CD1c-positive myeloid dendritic cell (primary cell): ENCODE measurements at regions not wholly inside any gene's neighbourhood (a gene's known extent, or its start where the extent isn't known, plus 50 kb on each side); places are given as distances from the start of the nearest gene placed in this dataset.

ENCODE experiments used
- DNase-seq: peaks from one replicate; pipeline ENCODE4 v3.0.0-alpha.2; 2016; ENCODE audit errors: extremely low spot score

DNA sequence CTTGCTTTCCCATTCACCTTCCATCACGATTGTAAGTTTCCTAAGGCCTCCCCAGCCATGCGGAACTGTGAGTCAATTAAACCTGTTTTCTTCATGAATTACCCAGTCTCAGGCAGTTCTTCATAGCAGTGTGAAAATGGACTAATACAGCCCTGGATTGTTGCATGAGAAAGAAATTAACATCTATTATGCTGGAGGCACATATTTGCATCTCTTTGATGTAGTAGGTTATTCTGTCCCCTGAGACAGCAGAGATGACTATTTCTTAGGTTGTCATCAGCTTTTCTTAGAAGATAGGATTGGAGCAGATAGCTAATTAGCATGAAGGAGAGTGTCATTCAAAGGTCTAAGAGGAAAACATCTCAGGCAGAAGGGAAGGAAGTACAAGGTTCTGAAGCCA is 166.2 kb downstream of the OMA1 start:
- no peak for DNase-seq

DNA sequence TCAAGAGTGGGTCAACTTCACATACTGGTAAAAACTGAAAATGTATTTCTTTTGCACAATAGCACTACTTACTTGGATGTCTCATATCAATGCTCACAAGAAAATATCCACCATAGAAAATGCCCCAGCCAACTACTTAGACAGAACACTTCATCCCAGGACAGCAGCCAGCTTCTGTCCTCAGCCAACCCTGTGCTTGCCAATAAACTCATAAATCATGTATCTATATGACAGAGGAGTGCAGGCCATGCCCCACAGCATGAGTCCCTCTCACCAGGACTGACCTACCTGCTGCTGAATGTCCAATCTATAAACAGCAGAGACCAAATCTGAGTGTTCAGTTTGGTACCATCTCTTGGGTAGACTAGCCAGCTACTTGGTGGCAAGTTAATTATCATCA is 179.3 kb downstream of the OMA1 start:
- DNase-seq: no peak

DNA sequence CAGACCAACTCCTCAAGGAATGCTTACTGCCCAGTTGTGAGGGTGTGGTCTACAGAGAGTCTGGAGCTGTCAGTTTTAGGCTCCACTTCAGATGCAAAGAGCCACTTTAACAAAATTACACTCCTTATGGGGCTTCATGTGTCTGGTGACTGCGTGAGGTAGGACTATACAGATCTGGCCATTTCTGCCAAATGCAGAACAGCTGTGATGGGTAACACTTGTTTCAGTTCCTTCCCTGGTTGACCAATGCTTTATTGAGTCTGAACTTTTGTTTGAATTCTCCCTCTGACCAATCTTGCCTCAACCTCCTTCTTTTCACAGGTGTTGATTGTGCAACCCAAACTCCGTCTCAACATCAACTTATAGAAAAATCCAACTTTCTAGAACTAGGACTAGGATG is 181.2 kb downstream of the OMA1 start:
- no peak for DNase-seq

DNA sequence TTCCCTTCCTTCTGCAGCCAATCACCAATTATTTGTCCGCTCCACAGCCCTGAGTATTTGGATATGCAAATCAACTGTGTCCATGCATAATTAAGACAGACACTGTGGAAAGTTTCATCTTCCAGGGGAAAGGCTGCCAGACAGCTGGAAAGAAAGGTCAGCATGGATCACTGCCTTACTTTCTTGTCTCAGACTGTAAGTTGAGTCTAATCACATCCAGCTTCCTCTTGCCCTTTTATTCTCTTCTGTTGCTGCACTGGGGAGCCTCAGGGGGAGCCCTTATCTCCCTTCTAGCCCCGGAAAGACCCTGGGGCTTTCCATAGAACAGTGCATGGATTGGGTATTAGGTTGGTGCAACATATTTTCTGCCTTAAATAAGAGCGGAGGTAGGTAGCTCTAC is 182.9 kb downstream of the OMA1 start:
- no peak for DNase-seq

DNA sequence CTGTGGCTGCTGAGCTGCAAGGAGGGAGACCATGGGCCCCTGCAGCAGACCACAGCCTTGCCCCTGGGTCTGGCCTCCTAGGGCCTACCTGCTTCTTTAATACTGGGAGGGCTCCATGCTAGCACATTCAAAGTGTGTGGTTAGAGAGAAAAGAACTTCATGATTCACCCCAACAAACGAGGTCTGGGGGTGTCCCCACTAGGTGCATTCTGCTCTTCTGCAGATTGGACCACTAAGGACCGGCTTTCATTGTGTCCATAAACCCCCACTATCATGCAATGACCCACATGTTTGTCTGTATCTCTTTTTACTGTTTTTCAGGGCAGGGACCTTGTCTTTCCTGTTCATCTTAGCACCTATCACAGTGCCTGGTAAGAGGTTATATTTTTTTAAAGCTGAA is 185.4 kb downstream of the OMA1 start:
- no peak for DNase-seq

DNA sequence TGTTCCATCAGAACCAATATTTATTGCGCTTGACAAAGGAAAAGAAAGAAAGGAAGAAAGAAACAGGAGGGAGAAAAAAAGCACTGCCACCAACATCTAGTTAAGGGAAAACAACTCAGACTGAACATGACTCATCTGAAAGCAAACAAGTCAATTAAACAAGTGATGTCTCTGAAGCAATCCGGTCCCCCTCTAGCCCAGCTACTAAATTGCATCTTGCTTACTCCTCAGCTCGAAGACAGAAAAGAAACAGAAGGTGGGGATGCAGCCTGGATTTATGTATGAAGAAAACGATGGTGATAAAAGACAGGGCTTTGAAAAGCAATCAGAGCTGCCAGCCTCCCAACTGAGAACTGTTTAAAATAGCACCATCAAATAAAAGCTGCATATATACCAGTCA is 188.2 kb downstream of the OMA1 start:
- DNase-seq: no peak

DNA sequence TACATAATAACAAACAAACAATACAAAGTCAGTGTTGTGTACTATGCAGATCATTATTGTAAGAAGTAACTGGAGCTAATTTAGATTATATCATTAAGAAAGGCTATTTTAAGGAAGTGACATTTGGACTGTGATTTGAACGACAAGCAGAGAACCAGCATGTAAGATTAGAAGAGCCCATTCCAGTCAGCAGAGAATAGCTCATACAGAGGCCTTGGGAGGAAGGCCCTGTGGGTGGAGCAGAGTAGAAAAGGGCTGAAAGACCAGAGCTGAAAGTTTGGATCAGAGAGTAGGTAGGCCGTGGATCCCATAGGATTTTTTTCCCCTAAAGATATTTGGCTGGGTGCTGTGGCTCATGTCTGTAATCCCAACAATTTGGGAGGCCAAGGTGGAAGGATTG is 190.1 kb downstream of the OMA1 start:
- no peak for DNase-seq

DNA sequence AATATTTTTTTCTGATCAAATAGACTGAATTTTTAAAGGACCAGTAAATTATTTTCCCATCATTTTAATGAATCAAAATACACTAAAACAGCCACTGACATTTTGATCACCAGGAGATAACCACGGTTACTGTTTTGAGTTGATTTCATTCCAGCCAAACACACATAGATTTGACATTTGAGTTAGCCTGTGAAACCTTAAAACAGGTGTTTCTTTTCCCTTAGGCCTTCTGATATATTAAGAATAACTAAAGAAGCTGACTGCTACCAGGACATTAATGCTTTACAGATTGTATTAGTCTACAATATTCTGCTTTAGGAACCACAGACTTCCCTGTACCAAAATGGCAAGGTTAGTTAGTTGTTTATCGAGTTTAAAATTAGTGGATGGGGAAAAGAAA is 193.4 kb downstream of the OMA1 start:
- DNase-seq: no peak

DNA sequence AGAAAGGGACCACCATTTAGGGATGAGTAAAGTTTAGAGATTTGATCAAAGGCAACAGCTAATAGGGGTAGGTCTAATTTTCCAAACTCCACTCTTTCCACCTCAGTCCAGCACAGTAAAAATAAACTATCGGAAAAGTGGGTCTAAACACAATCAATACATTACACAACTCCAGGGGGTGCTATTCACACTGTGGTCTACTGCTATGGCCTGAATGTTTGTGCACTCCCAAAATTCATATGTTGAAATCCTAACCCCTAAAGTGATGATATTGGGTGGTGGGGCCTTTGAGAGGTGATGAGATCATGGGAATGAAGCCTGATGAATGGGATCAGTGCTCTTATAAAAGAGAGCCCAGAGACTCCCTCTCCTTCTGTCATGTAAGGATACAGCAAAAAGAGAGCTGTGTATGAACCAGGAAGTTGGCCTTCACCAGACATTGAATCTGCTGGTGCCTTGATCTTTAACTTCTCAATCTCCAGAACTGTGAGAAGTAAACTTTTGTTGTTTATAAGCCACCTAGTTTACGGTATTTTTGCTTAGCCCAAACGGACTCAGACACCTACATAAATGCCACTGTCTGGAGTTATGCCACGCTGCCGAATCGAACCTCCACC is 193.9 kb downstream of the OMA1 start:
- DNase-seq: no peak

DNA sequence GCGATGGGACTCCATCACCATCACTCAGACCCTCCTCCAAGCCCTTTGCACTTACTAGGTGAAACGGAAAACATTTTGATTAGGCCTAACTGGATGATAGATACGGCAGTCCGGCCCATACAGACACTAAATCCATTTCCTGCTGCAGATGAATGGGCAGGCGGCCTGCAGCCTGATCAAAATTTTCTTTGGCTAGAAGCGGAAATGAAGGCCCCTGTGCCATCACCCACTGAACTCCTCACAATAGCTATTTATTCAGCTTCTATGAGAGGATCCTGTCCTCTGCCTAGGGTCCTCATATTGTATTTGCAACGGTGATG is 200.5 kb downstream of the OMA1 start:
- DNase-seq: no peak

DNA sequence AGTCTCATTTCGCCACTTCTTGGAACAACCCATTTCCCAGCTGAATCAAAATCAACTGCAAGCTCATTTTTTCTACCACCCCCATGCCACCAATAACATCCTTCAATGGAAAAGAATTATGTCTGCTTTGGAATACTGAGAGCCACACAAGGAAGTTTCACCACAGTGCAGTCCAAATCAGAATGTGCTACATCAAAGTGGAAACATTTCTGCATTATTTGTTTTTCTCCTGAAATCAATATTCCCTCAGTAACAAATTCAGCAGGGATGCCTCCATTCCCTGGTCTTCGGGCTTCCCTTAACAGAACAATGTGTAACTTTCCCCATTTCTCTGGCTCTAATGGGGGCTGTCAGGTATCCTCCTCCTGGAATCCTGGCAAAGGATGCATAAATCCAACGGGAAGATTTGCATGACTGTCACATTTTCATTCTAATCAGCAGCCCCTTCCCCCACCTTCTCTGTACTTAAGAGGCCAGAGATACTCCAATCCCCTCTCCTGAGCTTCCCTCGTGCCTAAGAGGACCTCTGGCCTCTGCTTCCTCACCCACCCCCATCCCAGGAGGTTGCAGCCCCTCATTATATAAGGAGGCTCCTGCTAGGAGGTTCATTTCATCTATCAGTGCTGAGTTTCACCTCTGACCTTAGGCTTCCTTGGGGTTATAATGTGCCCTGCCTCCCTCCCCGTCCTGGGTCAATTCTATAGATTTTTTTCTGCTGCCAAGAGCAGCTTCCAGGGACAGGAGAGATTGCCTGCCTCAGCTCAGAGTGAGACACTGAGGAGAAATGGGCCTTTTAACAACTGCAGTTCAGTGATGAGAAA is 201.1 kb downstream of the OMA1 start:
- no peak for DNase-seq

DNA sequence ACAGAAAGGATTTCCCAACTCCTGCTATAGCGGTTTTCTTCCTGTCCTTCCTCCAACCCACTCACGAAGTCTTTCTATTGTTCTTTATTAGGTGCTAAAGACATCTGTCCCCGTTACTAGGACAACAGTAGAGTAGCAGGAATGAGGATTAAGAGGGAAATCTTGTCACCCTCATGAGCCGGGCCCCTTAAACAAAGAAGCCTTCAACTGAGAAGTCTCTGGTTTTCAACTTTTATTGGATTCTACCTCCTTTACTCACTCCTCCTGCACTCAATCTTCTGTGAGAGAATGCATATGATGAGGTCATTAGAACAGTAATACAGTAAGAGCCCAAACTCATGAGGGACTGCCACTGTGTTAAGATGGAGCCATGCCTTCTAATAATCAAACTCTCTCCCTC is 206.3 kb downstream of the OMA1 start:
- DNase-seq: no peak

DNA sequence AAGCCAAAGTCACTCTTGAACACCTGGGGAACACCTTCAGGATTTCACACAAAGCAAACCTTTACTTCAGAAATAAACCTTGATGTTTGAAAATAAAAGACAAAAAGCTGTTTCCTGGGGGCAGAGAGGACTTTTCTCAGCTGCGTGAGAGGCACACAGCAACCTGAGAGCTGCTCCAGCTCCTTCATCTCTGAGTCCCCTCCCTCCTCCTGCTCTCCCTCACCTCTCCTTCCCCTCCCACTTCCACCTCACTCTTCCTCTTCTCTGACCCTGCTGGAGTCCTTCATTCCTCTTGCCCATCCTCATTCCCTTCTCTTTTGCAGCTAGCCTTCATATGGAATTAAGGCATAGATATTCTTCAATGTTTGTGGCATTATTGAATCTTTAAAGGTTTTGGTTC is 208.4 kb downstream of the OMA1 start:
- no peak for DNase-seq

DNA sequence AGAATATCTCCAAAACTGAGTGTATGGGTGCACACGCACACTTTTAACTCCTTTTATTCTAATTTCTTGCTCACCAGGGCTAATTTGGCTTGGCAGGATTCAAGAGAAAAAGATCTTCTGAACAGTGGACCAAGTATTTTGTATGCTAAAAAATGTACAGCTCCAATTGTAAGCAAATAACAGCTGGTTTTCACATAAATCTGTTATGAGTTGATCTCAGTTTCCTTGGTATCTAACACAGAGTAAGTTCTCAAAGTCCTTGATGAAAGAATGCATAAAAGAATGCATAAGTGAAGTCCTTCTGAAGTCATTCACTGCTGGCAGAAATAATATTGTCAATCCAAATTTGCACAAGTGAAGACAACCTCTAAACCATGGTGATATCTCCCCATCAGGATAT is 213.0 kb downstream of the OMA1 start:
- DNase-seq: no peak

DNA sequence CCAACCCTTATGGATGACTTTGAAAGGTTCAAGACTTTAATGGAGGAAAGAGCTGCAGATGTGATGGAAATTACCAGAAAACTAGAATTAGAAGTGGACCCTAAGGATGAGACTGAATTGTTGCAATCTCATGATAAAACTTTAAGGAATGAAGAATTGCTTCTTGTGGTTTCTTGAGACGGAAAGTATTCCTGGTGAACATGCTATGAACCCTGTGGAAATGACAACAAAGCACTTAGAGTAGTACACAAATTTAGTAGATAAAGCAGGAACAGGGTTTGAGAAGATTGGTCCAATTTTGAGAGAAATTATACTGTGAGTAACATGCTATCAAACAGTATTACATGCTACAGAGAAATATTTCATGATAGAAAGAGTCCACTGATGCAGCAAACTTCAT is 215.4 kb downstream of the OMA1 start:
- DNase-seq: no peak

DNA sequence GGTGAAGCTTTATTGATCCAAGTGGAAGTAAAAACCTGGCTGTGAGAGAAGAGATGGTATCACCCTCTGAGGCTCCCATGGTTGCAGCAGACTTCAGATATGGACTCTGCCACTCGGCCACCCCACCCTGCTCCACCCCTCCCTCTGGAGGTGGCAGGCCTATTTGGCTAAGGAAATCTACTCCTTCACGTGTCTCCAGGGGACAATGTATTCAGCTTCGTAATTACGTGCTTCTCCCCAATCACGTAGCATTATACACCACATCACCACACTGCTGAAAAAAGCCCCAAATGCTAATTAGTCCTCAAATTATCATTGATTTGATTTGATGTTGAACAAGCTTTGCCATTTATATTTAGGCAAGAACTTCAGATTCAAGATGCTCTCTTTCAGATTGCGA is 220.7 kb downstream of the OMA1 start:
- no peak for DNase-seq

DNA sequence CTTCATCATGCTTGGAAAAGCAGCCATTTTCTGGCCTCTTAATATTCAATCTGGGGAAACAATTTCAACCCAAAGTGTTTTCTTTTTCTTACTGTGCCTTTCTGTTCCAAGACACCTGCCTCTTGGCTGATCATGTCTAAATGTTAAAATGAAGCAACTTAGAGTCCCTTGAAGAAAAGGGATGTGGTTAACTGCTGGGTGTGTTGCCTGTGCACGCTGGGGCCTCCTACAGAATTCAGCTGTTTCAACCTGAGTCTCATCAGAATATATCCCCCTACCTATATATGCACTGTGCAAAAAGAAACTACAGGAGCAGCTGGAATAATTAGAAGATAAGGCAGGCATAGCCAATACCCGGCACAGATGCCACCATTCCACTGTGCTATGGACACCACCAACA is 222.0 kb downstream of the OMA1 start:
- no peak for DNase-seq

DNA sequence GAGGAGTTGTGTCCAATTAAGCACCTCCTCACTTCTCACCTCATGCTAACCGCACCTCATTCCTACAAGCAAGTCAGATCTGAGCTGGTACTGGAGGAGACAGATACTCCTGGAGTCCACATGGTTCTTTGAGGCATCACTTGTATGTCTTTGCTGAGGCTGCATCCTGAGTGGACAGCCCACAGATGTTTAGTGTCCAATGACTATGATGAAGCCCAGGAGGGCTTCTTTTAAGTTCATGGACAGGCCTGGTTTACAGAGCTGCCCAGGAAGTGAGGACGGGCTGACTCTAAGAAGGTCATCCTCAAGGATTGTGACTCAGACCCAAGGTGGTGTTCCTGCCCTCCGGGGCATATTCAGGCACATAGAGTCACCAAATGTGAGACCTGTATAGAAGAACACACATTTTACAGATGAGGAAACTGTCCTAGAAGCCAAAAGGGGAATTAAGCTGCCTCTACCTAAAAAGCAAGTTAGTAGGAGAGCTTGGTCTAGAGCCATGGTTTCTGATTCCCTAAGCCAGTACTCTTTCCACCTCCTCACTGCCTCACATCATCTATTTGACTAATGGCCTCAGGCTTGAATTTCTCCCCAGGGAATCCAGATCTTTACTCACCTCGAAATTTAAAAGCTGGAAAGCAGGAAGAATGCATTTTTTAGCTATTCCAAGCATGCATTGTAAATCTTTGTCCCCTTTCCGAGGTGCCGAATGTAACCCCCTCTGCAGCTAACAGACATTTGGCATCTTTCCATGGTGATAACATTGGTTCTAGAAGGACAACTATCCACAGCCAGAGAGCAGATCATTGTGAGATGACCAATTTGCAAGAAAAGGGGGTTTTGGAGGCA is 228.1 kb downstream of the OMA1 start:
- no peak for DNase-seq

DNA sequence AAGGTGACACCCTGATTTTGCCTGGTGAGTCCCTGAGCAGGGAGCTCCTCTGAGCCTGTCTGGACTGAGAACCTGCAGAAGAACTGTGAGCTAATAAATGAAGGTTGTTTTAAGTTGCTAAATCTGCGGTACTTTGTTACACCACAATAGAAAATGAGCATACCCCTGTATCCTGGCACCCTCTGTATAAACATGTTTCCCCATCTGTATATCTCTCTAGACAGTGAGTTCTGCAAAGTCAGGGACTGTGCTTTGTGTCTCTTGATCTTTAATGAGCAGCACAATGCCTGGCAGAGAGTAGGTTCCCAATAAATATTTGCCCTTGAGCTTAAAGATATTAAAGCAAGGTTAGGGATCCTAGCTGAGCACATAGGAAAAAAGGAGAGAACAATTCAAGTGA is 228.8 kb downstream of the OMA1 start:
- no peak for DNase-seq

DNA sequence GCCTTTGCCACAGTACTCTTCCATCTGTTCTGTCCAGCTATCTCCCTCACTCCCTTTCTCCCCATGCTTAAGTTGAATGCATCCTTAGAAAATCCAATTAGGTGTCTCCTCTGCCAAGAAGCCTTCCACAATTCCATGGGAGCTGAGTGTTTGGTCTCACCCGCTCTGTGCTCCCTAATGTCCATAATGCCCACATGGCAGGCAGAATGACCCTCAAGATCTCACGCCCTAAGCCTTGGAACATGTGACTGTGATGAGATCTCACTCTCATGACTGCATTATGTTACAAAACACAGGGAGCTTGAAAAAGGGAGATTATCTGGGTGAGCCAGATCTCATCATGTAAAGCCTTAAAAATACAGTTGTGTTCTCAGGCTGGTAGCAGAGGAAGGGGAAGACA is 229.4 kb downstream of the OMA1 start:
- no peak for DNase-seq

DNA sequence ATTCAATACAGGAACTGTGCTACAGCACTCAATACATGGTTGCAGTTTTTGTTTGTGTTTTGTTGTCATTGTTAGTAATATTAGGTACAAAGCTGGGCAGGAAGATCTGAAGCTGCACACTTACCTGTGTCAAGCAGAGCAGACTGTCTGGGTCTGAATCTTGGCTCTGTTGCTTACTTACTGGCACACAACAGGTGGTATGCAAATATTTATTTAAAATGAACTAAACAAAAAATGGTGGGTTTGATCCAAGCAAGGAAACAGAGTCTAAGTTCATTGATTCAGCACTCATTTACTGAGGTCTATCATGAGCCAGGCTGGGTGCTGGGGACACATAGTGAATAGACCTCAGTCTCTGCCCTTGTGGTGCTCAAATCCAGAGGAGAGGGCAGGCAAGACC is 230.4 kb downstream of the OMA1 start:
- DNase-seq: no peak

DNA sequence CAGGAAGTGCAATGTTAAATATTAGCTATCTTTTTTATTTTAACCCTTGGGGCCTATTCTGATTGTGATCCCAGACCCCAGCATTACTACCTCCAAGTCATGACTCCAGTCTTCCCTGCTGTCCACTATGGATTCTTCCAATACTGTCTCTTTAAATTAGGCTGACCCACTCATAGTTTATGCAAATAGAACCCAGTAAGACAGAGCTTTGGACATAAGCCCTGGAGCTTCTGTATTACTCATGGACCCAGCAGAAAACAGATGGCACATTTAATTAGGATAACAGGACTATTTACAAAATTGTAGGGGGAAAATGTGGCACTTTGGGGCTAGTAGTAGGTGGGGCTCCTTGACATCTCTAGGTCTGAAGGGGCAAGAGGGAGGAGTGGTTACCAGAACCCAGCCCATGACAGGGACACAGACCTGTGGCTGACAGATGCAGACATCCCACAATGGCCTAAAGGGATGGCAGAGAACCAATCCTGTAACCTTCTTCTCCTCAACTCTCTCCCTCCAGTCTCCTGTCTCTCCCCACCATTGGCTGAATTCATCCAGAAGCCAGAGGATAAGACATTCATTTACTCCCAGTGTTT is 233.5 kb downstream of the OMA1 start:
- DNase-seq: no peak

DNA sequence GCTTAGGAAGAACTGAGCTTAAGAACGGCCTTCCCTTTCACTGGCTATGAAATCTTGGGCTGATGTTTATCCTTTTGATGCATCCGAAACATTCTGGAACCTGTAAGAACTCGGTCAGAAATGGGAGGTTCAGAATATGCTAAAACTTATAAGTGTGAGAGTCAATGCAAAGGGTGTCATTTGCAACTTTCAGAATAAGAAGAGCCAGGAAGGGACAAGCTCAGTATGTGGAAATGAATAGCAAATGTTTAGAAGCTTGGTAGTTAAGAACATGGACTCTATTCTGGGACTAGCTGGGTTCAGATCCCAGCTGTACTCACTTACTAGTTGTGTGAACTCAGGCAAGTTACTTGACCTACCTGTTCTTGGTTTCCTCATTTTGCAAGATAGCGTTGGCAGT is 234.1 kb downstream of the OMA1 start:
- DNase-seq: no peak
